ENCODE measurements at regions not wholly inside any gene's neighbourhood (a gene's known extent, or its start where the extent isn't known, plus 50 kb on each side); places are given as distances from the start of the nearest gene placed in this dataset.

- ChIA-PET CTCF (ENCODE audit: low intra/inter-chr PET ratio) (no interaction called here), POLR2A (no interaction called here)
- Histone ChIP-seq H3K9me3 (replicated peaks; ENCODE audit: control insufficient read depth, insufficient read depth, low read depth, low read length) (no peaks in the 10 kb centered on the region), H4K20me1 (replicated peaks; ENCODE audit: control insufficient read depth, insufficient read depth, low read length) (no peaks in the 10 kb centered on the region), H3K9ac (ENCODE audit: insufficient read depth in 1 of 2, low read depth in 2 of 2, low read length in 2 of 2) (no peak overlapping the region), H3K4me2 (ENCODE audit: insufficient read depth, low read length) (no peak overlapping the region), H3K9me1 (ENCODE audit: control insufficient read depth, insufficient read depth, low read length) (no peaks in the 10 kb centered on the region), H3K27me3 (ENCODE audit: control insufficient read depth in 2 of 2, insufficient read depth in 2 of 2, low read length in 2 of 2) (no peaks in the 10 kb centered on the region), H3K79me2 (ENCODE audit: control insufficient read depth, insufficient read depth, low read length) (no peaks in the 10 kb centered on the region), H3K4me3 (no peak overlapping the region), H3K36me3 (ENCODE audit: control insufficient read depth, insufficient read depth, low read length) (no peaks in the 10 kb centered on the region), H3K27ac (ENCODE audit: extremely low read depth, low read depth, low read length) (no peak overlapping the region), H3K4me1 (replicated peaks in 1 of 2; ENCODE audit: control insufficient read depth in 2 of 2, insufficient read depth in 2 of 2, low read length in 2 of 2) (no peaks in the 10 kb centered on the region), H2AFZ (ENCODE audit: low read depth, low read length) (no peak overlapping the region)
- in situ Hi-C loops (cut with MboI) (no loop called here), intact Hi-C loops (cut with micrococcal nuclease) (no loop called here)
- no peak for TF ChIP-seq ZNF282 (CRISPR knock-in tag; IDR thresholded peaks at IDR 0.05)
- TF ChIP-seq GABPB2 (CRISPR knock-in tag; conservative IDR thresholded peaks at IDR 0.05): no peak
- BruUV-seq (replicated peaks): no TSS peak
- 0% methylated on average over 2 of the region's 2 CpGs for WGBS (ENCODE audit: insufficient coverage, low coverage, missing lambda C conversion rate)
- ATAC-seq: no peak
- FAIRE-seq: no peak
- no peak for DNase-seq (ENCODE audit: extremely low read depth in 1 of 4, low spot score in 3 of 4)
Measured at GRCh38 chr10:85457191-85457590, 909.4 kb downstream of the GRID1 start.

GRCh38 chr10:85458324-85458723 lies 908.3 kb downstream of the GRID1 start:
- Histone ChIP-seq H3K4me2 (ENCODE audit: insufficient read depth, low read length) (no peak overlapping the region), H4K20me1 (replicated peaks; ENCODE audit: control insufficient read depth, insufficient read depth, low read length) (no peaks in the 10 kb centered on the region), H3K27ac (ENCODE audit: extremely low read depth, low read depth, low read length) (no peak overlapping the region), H3K79me2 (ENCODE audit: control insufficient read depth, insufficient read depth, low read length) (no peaks in the 10 kb centered on the region), H3K9me1 (ENCODE audit: control insufficient read depth, insufficient read depth, low read length) (no peaks in the 10 kb centered on the region), H2AFZ (ENCODE audit: low read depth, low read length) (no peak overlapping the region), H3K4me3 (no peak overlapping the region), H3K36me3 (ENCODE audit: control insufficient read depth, insufficient read depth, low read length) (no peaks in the 10 kb centered on the region), H3K9me3 (replicated peaks; ENCODE audit: control insufficient read depth, insufficient read depth, low read depth, low read length) (no peaks in the 10 kb centered on the region; the same call in 1 of the 2 replicates), H3K27me3 (ENCODE audit: control insufficient read depth in 2 of 2, insufficient read depth in 2 of 2, low read length in 2 of 2) (no peaks in the 10 kb centered on the region), H3K4me1 (replicated peaks in 1 of 2; ENCODE audit: control insufficient read depth in 2 of 2, insufficient read depth in 2 of 2, low read length in 2 of 2) (no peaks in the 10 kb centered on the region), H3K9ac (ENCODE audit: insufficient read depth in 1 of 2, low read depth in 2 of 2, low read length in 2 of 2) (no peak overlapping the region)
- CTCF ChIA-PET (ENCODE audit: low intra/inter-chr PET ratio): no interaction called here
- intact Hi-C loops (cut with micrococcal nuclease) (no loop called here), in situ Hi-C loops (cut with MboI) (no loop called here)
- BruUV-seq (replicated peaks): no TSS peak
- FAIRE-seq (no peak), DNase-seq (ENCODE audit: extremely low read depth in 1 of 4, low spot score in 3 of 4) (no peak), ATAC-seq (no peak)
- WGBS (ENCODE audit: insufficient coverage, low coverage, missing lambda C conversion rate): 0% methylated on average over 3 of the region's 3 CpGs
- POLR2A ChIA-PET: no interaction called here
- TF ChIP-seq RNF219 (CRISPR knock-in tag; IDR thresholded peaks at IDR 0.05): no peak
- TF ChIP-seq RCOR1 (IDR thresholded peaks at IDR 0.05; ENCODE audit: borderline replicate concordance in 1 of 2, low read depth in 2 of 2, low read length in 2 of 2): no peak
- no peak for TF ChIP-seq ZNF253 (CRISPR knock-in tag; conservative IDR thresholded peaks at IDR 0.05)
- TF ChIP-seq EWSR1 (IDR thresholded peaks at IDR 0.05; ENCODE audit: borderline replicate concordance, low read depth, partially characterized antibody): no peak
- no peak for TF ChIP-seq YY1 (IDR thresholded peaks at IDR 0.05; ENCODE audit: borderline replicate concordance in 1 of 3, control insufficient read depth in 1 of 3, extremely low read depth in 1 of 3, insufficient read depth in 3 of 3, insufficient read length in 1 of 3, insufficient replicate concordance in 2 of 3, low read depth in 1 of 3, low read length in 2 of 3)
- TF ChIP-seq LCOR (CRISPR knock-in tag; IDR thresholded peaks at IDR 0.05): no peak
- TF ChIP-seq CGGBP1 (CRISPR knock-in tag; IDR thresholded peaks at IDR 0.05): no peak

Data from K562 (cell line).